ENCODE measurements at regions not wholly inside any gene's neighbourhood (a gene's known extent, or its start where the extent isn't known, plus 50 kb on each side); places are given as distances from the start of the nearest gene placed in this dataset.

DNA sequence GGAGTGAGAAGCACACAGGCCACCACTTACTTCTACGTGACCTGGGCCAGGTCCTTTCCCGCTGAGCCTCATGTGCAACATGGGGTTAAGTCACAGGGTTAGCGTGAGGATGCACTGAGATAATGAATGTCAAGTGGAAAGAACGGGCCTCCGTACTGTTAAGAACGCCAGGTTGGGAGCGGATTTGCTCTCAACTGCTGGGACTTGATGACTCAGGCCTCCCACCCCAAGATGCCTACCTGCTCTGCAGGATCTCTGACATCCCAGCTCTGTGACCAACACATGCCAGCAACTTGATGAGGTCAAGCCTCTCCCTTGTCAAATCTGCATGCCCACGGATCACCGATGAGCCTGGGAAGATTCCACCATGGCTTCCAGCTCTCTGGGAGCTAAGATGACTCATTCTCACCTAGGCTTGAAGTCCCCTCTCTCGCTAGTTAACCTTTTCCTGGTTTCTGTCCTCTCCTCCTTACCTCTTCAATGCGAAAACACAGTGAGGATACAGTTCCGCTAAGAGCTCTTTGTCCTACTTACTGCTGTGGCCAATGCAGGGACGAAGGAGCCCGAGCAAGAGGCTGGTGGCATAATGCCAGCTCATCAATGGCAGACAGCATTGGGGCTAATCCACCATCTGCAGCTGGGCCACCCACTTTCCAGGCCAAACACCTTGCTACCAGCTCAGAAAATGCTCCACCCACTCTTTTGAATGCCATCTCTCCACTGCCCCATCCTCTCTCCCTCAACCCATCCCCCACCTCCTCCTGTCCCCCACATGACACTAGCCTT is 67.6 kb downstream of the PJA1 start:
- H3K9me3 ChIP-seq: no peaks in the 10 kb centered on the region
- no peak for DNase-seq
- H3K27me3 ChIP-seq: no peaks in the 10 kb centered on the region
- H3K4me1 ChIP-seq: peaks cover 12% of the 10 kb centered on the region; the same call in 1 of the 2 replicates
- TF ChIP-seq, protein P1, sequence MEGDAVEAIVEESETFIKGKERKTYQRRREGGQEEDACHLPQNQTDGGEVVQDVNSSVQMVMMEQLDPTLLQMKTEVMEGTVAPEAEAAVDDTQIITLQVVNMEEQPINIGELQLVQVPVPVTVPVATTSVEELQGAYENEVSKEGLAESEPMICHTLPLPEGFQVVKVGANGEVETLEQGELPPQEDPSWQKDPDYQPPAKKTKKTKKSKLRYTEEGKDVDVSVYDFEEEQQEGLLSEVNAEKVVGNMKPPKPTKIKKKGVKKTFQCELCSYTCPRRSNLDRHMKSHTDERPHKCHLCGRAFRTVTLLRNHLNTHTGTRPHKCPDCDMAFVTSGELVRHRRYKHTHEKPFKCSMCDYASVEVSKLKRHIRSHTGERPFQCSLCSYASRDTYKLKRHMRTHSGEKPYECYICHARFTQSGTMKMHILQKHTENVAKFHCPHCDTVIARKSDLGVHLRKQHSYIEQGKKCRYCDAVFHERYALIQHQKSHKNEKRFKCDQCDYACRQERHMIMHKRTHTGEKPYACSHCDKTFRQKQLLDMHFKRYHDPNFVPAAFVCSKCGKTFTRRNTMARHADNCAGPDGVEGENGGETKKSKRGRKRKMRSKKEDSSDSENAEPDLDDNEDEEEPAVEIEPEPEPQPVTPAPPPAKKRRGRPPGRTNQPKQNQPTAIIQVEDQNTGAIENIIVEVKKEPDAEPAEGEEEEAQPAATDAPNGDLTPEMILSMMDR (IDR thresholded peaks at IDR 0.05; ENCODE audit: low read depth, low read length): no peak
- no peaks in the 10 kb centered on the region for H3K36me3 ChIP-seq
- H3K4me3 ChIP-seq (ENCODE audit: low read depth, low read length): no peak overlapping the region

DNA sequence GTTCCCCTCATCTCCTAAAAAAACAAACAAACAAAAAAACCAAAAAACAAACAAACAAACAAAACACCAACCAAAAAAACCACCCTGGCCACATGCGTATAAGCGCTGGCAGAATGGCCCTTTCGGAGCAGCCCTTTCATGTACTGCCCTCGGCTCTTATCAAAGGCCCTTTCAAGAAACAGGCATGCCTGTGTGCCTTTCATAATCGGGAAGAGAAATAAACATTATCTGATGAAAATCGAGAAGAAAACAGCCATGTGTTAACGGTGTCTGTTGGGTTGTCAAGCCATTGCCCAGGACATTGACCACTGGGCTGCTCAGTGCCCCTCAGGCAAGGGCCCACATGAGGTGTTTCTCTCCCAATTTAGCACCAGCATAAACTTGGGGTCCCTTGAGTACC is 68.3 kb downstream of the PJA1 start:
- TF ChIP-seq, protein P1 (IDR thresholded peaks at IDR 0.05; ENCODE audit: low read depth, low read length): no peak
- Histone ChIP-seq H3K4me1 (peaks cover 12% of the 10 kb centered on the region; the same call in 1 of the 2 replicates), H3K9me3 (no peaks in the 10 kb centered on the region), H3K4me3 (ENCODE audit: low read depth, low read length) (no peak overlapping the region), H3K36me3 (no peaks in the 10 kb centered on the region), H3K27me3 (no peaks in the 10 kb centered on the region)
- DNase-seq: no peak

DNA sequence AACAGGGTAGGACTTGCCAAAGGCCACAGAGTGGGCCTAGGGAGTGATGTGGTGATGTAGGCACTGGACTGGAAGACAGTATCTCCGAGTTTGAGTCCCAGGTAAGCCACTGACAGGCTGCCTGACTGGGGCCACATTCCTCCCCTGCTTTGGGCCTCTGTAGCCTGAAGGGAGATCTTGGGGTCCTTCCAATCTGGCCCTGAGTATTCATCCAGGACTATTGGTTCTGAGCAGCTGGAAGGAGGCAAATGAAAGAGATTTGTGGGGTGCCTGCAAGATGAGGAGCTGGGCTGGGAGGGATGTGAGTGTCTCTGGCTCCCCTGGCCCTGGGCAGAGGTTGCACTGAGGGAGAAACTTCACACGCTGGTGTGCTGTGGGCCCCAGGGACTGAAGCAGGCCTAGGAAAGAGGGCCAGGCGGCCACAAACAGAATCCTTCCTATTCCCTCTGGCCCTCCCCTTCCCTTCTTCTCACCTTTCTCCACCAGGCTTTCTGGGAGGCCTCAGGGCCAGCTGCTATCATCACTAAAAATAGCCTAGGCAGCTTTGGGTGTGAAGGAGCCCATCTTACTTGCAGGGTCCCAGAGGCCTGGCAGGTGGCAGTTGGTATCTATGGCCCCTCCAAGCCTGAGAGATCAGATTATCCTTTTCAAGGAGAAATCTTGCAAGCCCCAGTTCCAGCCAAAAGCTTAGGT is 70.1 kb downstream of the PJA1 start:
- Histone ChIP-seq H3K36me3 (no peaks in the 10 kb centered on the region), H3K4me3 (ENCODE audit: low read depth, low read length) (no peak overlapping the region), H3K4me1 (peaks cover 12% of the 10 kb centered on the region; the same call in 1 of the 2 replicates), H3K27me3 (no peaks in the 10 kb centered on the region), H3K9me3 (no peaks in the 10 kb centered on the region)
- TF ChIP-seq, protein P1 (IDR thresholded peaks at IDR 0.05; ENCODE audit: low read depth, low read length): no peak
- DNase-seq: no peak

DNA sequence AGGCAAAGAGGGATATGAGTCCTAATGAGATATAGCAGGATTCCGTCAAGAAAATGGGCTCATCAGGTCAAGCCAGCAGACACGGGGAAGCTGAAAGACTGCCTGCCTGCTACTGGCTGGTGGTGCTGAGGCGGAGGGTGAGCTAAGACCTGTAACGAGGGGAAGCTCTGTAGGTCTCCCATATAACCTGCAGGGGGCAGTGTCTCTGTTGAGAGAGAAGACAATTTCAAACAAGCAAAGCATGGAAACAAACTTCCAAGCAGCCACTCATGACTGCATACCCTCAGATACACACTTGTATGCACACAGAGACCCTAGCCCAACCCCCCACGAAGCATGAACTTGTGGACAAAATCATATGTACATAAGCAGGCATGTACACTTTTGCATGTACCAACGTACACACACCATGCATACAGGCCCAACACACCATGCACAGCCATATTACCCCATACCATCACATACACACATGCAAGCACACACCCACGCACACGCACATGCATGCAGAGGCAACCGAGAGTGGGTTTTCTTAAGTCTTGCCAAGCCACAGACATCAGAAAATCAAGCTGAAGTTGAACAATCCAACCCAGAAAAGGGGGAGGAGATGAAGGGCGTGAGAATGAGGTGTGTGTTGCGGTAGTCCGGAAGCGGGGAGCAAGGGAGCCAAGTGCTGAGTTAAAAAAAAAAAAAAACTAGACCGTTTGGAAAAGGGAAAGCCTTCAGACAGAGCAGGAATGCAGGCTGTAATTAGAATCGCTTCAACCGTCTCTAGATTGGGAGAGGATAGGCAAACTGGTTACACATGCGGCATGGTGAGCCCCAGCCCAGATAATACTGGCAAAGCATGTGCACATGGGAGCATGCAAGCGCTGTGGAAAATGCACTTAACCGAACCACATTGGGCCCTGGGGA is 71.0 kb downstream of the PJA1 start:
- no peak overlapping the region for H3K4me3 ChIP-seq (ENCODE audit: low read depth, low read length)
- DNase-seq: peak; percentile 51
- no peaks in the 10 kb centered on the region for H3K27me3 ChIP-seq
- no peaks in the 10 kb centered on the region for H3K36me3 ChIP-seq
- TF ChIP-seq, protein P1 (IDR thresholded peaks at IDR 0.05; ENCODE audit: low read depth, low read length): peak; percentile 63
- peaks cover 12% of the 10 kb centered on the region; the same call in 1 of the 2 replicates for H3K4me1 ChIP-seq
- H3K9me3 ChIP-seq: no peaks in the 10 kb centered on the region

DNA sequence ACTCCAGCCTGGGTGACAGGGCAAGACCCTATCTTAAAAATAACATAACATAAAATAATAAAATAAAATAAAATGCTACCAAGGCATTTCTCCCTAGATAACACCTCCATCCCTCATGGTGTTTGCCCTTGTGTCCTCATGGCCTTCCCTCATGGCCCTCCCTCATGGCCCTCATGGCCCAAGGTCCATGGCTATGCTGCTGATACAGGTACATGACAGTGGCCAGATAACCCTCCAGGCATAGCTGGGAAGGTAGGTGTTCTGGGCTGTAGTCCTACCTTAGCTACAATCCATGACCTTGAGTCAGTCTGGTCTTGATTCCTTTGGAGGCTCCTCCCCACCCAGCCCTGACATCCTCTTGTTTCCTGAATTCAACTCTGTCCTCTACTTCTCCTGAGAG is 75.2 kb downstream of the PJA1 start:
- no peak for DNase-seq
- H3K9me3 ChIP-seq: no peaks in the 10 kb centered on the region
- H3K27me3 ChIP-seq: no peaks in the 10 kb centered on the region
- no peaks in the 10 kb centered on the region for H3K4me1 ChIP-seq
- H3K36me3 ChIP-seq: no peaks in the 10 kb centered on the region
- no peak overlapping the region for H3K4me3 ChIP-seq (ENCODE audit: low read depth, low read length)
- TF ChIP-seq, protein P1 (IDR thresholded peaks at IDR 0.05; ENCODE audit: low read depth, low read length): no peak

Data from BE2C (cell line).